ENCODE measurements at regions not wholly inside any gene's neighbourhood (a gene's known extent, or its start where the extent isn't known, plus 50 kb on each side); places are given as distances from the start of the nearest gene placed in this dataset.

- H3K4me1 Mint-ChIP-seq (ENCODE audit: low read depth in 2 of 2): no peaks in the 10 kb centered on the region
- H3K27ac Mint-ChIP-seq: no peak overlapping the region
- H3K36me3 Mint-ChIP-seq (ENCODE audit: insufficient read depth): no peaks in the 10 kb centered on the region
- no peaks in the 10 kb centered on the region for H3K9me3 Mint-ChIP-seq
- DNase-seq (no peak), ATAC-seq (replicated peaks) (no peak)
- no peak overlapping the region for H3K4me3 Mint-ChIP-seq
- no peaks in the 10 kb centered on the region for H3K27me3 Mint-ChIP-seq
These were observed 217.0 kb downstream of the PLOD2 start for GRCh38 chr3:145943952-145944351.

- DNase-seq (no peak), ATAC-seq (replicated peaks) (no peak)
- Mint-ChIP-seq H3K4me3 (no peak overlapping the region), H3K4me1 (ENCODE audit: low read depth in 2 of 2) (no peaks in the 10 kb centered on the region), H3K27me3 (no peaks in the 10 kb centered on the region), H3K27ac (no peak overlapping the region), H3K36me3 (ENCODE audit: insufficient read depth) (no peaks in the 10 kb centered on the region), H3K9me3 (peaks cover 0 to 4% of the 10 kb centered on the region in 2 donors)
These were observed 209.5 kb downstream of the PLOD2 start for GRCh38 chr3:145951441-145951840.

- Mint-ChIP-seq H3K27ac (no peak overlapping the region), H3K36me3 (ENCODE audit: insufficient read depth) (no peaks in the 10 kb centered on the region), H3K9me3 (peaks cover 0 to 4% of the 10 kb centered on the region in 2 donors), H3K4me3 (no peak overlapping the region), H3K27me3 (no peaks in the 10 kb centered on the region), H3K4me1 (ENCODE audit: low read depth in 2 of 2) (no peaks in the 10 kb centered on the region)
- no peak for DNase-seq
- no peak for ATAC-seq (replicated peaks)
These were observed 208.4 kb downstream of the PLOD2 start for GRCh38 chr3:145952536-145952935.

GRCh38 chr3:145953316-145953715 lies 207.7 kb downstream of the PLOD2 start:
- DNase-seq (no peak), ATAC-seq (replicated peaks) (no peak)
- no peak overlapping the region for H3K27ac Mint-ChIP-seq
- no peak overlapping the region for H3K4me3 Mint-ChIP-seq
- no peaks in the 10 kb centered on the region for H3K36me3 Mint-ChIP-seq (ENCODE audit: insufficient read depth)
- peaks cover 2 to 4% of the 10 kb centered on the region in 2 donors for H3K9me3 Mint-ChIP-seq
- no peaks in the 10 kb centered on the region for H3K4me1 Mint-ChIP-seq (ENCODE audit: low read depth in 2 of 2)
- H3K27me3 Mint-ChIP-seq: no peaks in the 10 kb centered on the region

- H3K36me3 Mint-ChIP-seq (ENCODE audit: insufficient read depth): no peaks in the 10 kb centered on the region
- peaks cover 2 to 7% of the 10 kb centered on the region in 2 donors for H3K9me3 Mint-ChIP-seq
- DNase-seq (no peak), ATAC-seq (replicated peaks) (no peak)
- H3K27ac Mint-ChIP-seq: no peak overlapping the region
- no peaks in the 10 kb centered on the region for H3K27me3 Mint-ChIP-seq
- H3K4me1 Mint-ChIP-seq (ENCODE audit: low read depth in 2 of 2): no peaks in the 10 kb centered on the region
- H3K4me3 Mint-ChIP-seq: no peak overlapping the region
These were observed 201.4 kb downstream of the PLOD2 start for GRCh38 chr3:145959457-145960088.

DNA sequence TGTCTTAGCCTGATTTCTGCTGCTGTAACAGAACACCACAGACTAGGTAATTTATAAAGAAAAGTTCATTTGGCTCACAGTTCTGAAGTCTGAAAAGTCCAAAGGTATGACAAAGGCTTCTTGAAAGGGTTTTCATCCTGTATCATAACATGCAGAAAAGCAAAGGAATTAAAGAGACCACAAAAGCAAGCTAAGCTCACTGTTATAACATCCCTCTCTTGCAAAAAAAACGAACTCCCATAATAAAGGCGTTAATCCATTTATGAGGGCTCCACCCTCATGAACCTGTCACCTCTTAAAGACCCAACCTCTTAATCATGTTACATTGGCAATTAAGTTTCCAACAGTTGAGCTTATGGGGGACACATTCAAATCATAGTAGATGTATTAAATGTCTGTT lies 197.9 kb downstream of the PLOD2 start:
- Mint-ChIP-seq H3K9me3 (peaks cover 7 to 8% of the 10 kb centered on the region in 2 donors), H3K4me1 (ENCODE audit: low read depth in 2 of 2) (no peaks in the 10 kb centered on the region), H3K4me3 (no peak overlapping the region), H3K27ac (no peak overlapping the region), H3K36me3 (ENCODE audit: insufficient read depth) (no peaks in the 10 kb centered on the region), H3K27me3 (no peaks in the 10 kb centered on the region)
- ATAC-seq (replicated peaks) (no peak), DNase-seq (no peak)

DNA sequence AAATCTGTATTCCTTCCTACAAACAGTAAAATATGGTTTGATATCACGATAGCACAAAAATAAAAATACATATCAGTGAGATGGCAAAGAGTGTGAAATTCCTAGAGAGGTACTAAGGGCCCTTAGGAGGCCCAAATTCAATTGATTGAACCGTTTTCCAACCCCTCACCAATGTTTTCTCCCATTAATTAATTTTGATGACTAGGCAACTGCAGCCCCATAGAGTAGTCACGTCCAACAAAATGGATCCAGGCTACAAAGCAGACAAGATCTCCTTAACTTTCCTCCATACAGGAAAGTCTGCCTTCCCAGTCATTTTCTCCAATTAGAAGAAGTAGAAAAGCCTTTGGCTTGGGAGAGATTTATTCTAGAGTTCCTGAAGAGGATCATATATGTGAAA lies 193.9 kb downstream of the PLOD2 start:
- ATAC-seq (replicated peaks) (no peak), DNase-seq (no peak)
- Mint-ChIP-seq H3K4me1 (ENCODE audit: low read depth in 2 of 2) (no peaks in the 10 kb centered on the region), H3K9me3 (peaks cover 0 to 8% of the 10 kb centered on the region in 2 donors), H3K27me3 (no peaks in the 10 kb centered on the region), H3K4me3 (no peak overlapping the region), H3K36me3 (ENCODE audit: insufficient read depth) (no peaks in the 10 kb centered on the region), H3K27ac (no peak overlapping the region)

- H3K27me3 Mint-ChIP-seq: no peaks in the 10 kb centered on the region
- DNase-seq: no peak
- H3K27ac Mint-ChIP-seq: no peak overlapping the region
- no peaks in the 10 kb centered on the region for H3K4me1 Mint-ChIP-seq (ENCODE audit: low read depth in 2 of 2)
- no peaks in the 10 kb centered on the region for H3K36me3 Mint-ChIP-seq (ENCODE audit: insufficient read depth)
- no peak overlapping the region for H3K4me3 Mint-ChIP-seq
- no peak for ATAC-seq (replicated peaks)
- H3K9me3 Mint-ChIP-seq: peaks cover 0 to 6% of the 10 kb centered on the region in 2 donors
These were observed 189.8 kb downstream of the PLOD2 start for GRCh38 chr3:145971186-145971585.

- H3K27ac Mint-ChIP-seq: no peak overlapping the region
- H3K9me3 Mint-ChIP-seq: peaks cover 5 to 7% of the 10 kb centered on the region in 2 donors
- DNase-seq (no peak), ATAC-seq (replicated peaks) (no peak)
- no peaks in the 10 kb centered on the region for H3K27me3 Mint-ChIP-seq
- H3K4me3 Mint-ChIP-seq: no peak overlapping the region
- no peaks in the 10 kb centered on the region for H3K4me1 Mint-ChIP-seq (ENCODE audit: low read depth in 2 of 2)
- H3K36me3 Mint-ChIP-seq (ENCODE audit: insufficient read depth): no peaks in the 10 kb centered on the region
These were observed 188.1 kb downstream of the PLOD2 start for GRCh38 chr3:145972851-145973250.

- Mint-ChIP-seq H3K4me1 (ENCODE audit: low read depth in 2 of 2) (no peaks in the 10 kb centered on the region), H3K9me3 (peaks cover 18 to 31% of the 10 kb centered on the region in 2 donors), H3K27me3 (no peaks in the 10 kb centered on the region), H3K4me3 (no peak overlapping the region), H3K36me3 (ENCODE audit: insufficient read depth) (no peaks in the 10 kb centered on the region), H3K27ac (no peak overlapping the region)
- no peak for ATAC-seq (replicated peaks)
- DNase-seq: no peak
These were observed 179.9 kb downstream of the PLOD2 start for GRCh38 chr3:145981056-145981455.

DNA sequence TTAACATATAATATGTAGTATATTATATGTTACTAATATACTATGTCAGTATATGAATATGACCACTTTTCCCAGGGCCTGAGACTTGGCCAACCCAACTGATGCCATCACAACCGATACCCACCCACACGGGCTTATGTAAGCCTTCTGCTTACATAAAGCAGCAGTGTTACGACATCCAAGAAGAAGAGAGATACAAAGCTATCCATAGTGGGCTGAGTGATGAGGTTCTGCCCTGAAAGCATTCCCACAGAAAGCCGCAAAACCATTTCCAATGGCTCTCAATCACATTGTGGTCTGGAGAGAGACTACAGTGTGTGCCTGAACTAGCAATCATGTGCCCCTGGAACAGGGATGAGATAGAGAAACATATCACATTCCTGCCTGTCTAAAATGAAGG lies 177.9 kb downstream of the PLOD2 start:
- ATAC-seq (replicated peaks): no peak

More for the DNA sequence above, 177.9 kb downstream of the PLOD2 start:
- DNase-seq: no peak
- Mint-ChIP-seq H3K4me1 (ENCODE audit: low read depth in 2 of 2) (no peaks in the 10 kb centered on the region), H3K27me3 (no peaks in the 10 kb centered on the region), H3K9me3 (peaks cover 15 to 23% of the 10 kb centered on the region in 2 donors), H3K4me3 (no peak overlapping the region), H3K27ac (no peak overlapping the region), H3K36me3 (ENCODE audit: insufficient read depth) (no peaks in the 10 kb centered on the region)
